PC-3 (cell line): ENCODE measurements at regions not wholly inside any gene's neighbourhood (a gene's known extent, or its start where the extent isn't known, plus 50 kb on each side); places are given as distances from the start of the nearest gene placed in this dataset.

Experiments
- EZH2 ChIP-seq: fragments of 300-600 bp; sonication (generic); IDR thresholded peaks from one replicate; pipeline ENCODE4 v1.6.1; 2017; ENCODE audit warnings: antibody characterized with exemption, mild to moderate bottlenecking, low read length; ENCODE audit not compliant: unreplicated experiment
- EZH2phosphoT487 ChIP-seq: fragments of 300-600 bp; sonication (generic); IDR thresholded peaks from 2 replicates; pipeline ENCODE4 v1.6.1; 2018; ENCODE audit warnings: mild to moderate bottlenecking, antibody characterized with exemption, low read length, borderline replicate concordance
- TF ChIP-seq, protein P1 (sequence below): fragments of 300-600 bp; sonication (generic); conservative IDR thresholded peaks from 2 replicates; pipeline ENCODE4 v1.5.1; 2017; ENCODE audit warnings: antibody characterized with exemption, low read depth, mild to moderate bottlenecking, low read length

DNA sequence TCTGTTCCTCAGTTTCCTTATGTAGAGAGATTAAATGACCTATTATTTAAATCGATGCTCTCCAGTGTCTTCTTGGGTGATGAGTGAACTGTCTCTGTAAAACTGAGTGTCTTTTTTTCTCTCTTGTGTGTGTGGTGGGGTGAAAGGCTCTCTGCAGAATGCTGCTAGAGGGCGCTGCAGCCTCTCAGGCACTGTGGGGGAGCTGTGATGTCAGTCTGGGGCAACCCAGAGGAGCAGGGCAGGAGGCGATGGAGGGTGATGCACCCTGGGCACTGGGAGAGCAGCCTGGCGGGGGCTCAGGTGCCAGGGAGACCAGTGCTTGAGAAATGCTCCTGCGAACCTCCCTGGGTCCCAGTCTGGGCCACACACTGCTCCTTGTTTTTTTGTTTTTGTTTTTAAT, 110.1 kb upstream of the POM121L12 start:
- TF ChIP-seq, protein P1, sequence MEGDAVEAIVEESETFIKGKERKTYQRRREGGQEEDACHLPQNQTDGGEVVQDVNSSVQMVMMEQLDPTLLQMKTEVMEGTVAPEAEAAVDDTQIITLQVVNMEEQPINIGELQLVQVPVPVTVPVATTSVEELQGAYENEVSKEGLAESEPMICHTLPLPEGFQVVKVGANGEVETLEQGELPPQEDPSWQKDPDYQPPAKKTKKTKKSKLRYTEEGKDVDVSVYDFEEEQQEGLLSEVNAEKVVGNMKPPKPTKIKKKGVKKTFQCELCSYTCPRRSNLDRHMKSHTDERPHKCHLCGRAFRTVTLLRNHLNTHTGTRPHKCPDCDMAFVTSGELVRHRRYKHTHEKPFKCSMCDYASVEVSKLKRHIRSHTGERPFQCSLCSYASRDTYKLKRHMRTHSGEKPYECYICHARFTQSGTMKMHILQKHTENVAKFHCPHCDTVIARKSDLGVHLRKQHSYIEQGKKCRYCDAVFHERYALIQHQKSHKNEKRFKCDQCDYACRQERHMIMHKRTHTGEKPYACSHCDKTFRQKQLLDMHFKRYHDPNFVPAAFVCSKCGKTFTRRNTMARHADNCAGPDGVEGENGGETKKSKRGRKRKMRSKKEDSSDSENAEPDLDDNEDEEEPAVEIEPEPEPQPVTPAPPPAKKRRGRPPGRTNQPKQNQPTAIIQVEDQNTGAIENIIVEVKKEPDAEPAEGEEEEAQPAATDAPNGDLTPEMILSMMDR = no peak
- TF ChIP-seq EZH2phosphoT487 (no peak), EZH2 (no peak)
